GM19239 (cell line): ENCODE measurements at regions not wholly inside any gene's neighbourhood (a gene's known extent, or its start where the extent isn't known, plus 50 kb on each side); places are given as distances from the start of the nearest gene placed in this dataset.
"Not testable (repeated sequence)": the region's sequence is repeated elsewhere in the genome, so short reads cannot be mapped to it uniquely, and the experiment has no call there.

ENCODE experiments used
- DNase-seq: peaks from one replicate; pipeline ENCODE4 v3.0.0; 2011; ENCODE audit warnings: low spot score; ENCODE audit not compliant: insufficient read length
- FAIRE-seq: peaks from 2 replicates; lab custom pipeline; 2011; peaks lifted over from hg19 to GRCh38; lab: Jason Lieb, UNC

GRCh38 chr5:12125895-12126294, 221.6 kb upstream of the CTNND2 start:
- FAIRE-seq (no peak), DNase-seq (no peak)

- DNase-seq (no peak), FAIRE-seq (no peak)
Measured at GRCh38 chr5:12119657-12120056, 215.4 kb upstream of the CTNND2 start.

- FAIRE-seq (no peak), DNase-seq (no peak)
Measured at GRCh38 chr5:12114075-12114474, 209.8 kb upstream of the CTNND2 start.

- DNase-seq: no peak
- no peak for FAIRE-seq
Measured at GRCh38 chr5:12113062-12113461, 208.8 kb upstream of the CTNND2 start.

GRCh38 chr5:12111261-12111660, 207.0 kb upstream of the CTNND2 start:
- FAIRE-seq: no peak

GRCh38 chr5:12110629-12111028, 206.4 kb upstream of the CTNND2 start:
- FAIRE-seq: no peak
- no peak for DNase-seq

More at GRCh38 chr5:12111261-12111660, 207.0 kb upstream of the CTNND2 start:
- no peak for DNase-seq

- FAIRE-seq: no peak
- no peak for DNase-seq
Measured at GRCh38 chr5:12109075-12109688, 204.9 kb upstream of the CTNND2 start.

- FAIRE-seq: no peak
- no peak for DNase-seq
Measured at GRCh38 chr5:12102151-12102550, 197.9 kb upstream of the CTNND2 start.

GRCh38 chr5:12100542-12100941, 196.3 kb upstream of the CTNND2 start:
- no peak for DNase-seq
- no peak for FAIRE-seq

GRCh38 chr5:12099296-12099695, 195.1 kb upstream of the CTNND2 start:
- FAIRE-seq (no peak), DNase-seq (no peak)

GRCh38 chr5:12095808-12096281, 191.6 kb upstream of the CTNND2 start:
- no peak for FAIRE-seq

GRCh38 chr5:12093586-12093985, 189.3 kb upstream of the CTNND2 start:
- DNase-seq (no peak), FAIRE-seq (no peak)

More at GRCh38 chr5:12095808-12096281, 191.6 kb upstream of the CTNND2 start:
- DNase-seq: no peak

GRCh38 chr5:12080761-12081160, 176.5 kb upstream of the CTNND2 start:
- no peak for FAIRE-seq
- no peak for DNase-seq

- DNase-seq, FAIRE-seq: not testable (repeated sequence)
Measured at GRCh38 chr5:12078286-12078685, 174.0 kb upstream of the CTNND2 start.

- FAIRE-seq: no peak
- DNase-seq: no peak
Measured at GRCh38 chr5:12073426-12073825, 169.2 kb upstream of the CTNND2 start.

- DNase-seq (no peak), FAIRE-seq (no peak)
Measured at GRCh38 chr5:12072441-12072840, 168.2 kb upstream of the CTNND2 start.

- DNase-seq: no peak
- no peak for FAIRE-seq
Measured at GRCh38 chr5:12071455-12071854, 167.2 kb upstream of the CTNND2 start.

GRCh38 chr5:12023614-12024241, 119.5 kb upstream of the CTNND2 start:
- DNase-seq (no peak), FAIRE-seq (no peak)

GRCh38 chr5:12022444-12022843, 118.2 kb upstream of the CTNND2 start:
- no peak for DNase-seq
- FAIRE-seq: no peak

- DNase-seq: no peak
- no peak for FAIRE-seq
Measured at GRCh38 chr5:12019306-12019705, 115.1 kb upstream of the CTNND2 start.

- DNase-seq (no peak), FAIRE-seq (no peak)
Measured at GRCh38 chr5:12017007-12017406, 112.8 kb upstream of the CTNND2 start.
